Stimulated activated CD4-positive, alpha-beta T cell treated with anti-CD3 and anti-CD28 coated beads, Interleukin-12 subunit alpha, Interleukin-12 subunit beta, amount 100 ng/mL, for 24 hours (primary cell): ENCODE measurements at regions not wholly inside any gene's neighbourhood (a gene's known extent, or its start where the extent isn't known, plus 50 kb on each side); places are given as distances from the start of the nearest gene placed in this dataset.

Source experiments
- DNase-seq, 2 experiments: peaks; one replicate each; pipeline ENCODE4 v3.0.0-alpha.2; 2020; ENCODE audit warnings: low read depth in 2 of 2

- DNase-seq = no peak
These were observed 809.1 kb downstream of the BRD1 start for GRCh38 chr22:49018601-49019000.

GRCh38 chr22:49017482-49018329, 810.0 kb downstream of the BRD1 start:
- DNase-seq = no peak

- DNase-seq = no peak
These were observed 810.7 kb downstream of the BRD1 start for GRCh38 chr22:49016909-49017481.

- DNase-seq = no peak
These were observed 811.4 kb downstream of the BRD1 start for GRCh38 chr22:49015993-49016908.

GRCh38 chr22:49015459-49015858, 812.2 kb downstream of the BRD1 start:
- no peak for DNase-seq

- DNase-seq = no peak
These were observed 813.2 kb downstream of the BRD1 start for GRCh38 chr22:49014227-49015201.

GRCh38 chr22:49013707-49014106, 814.0 kb downstream of the BRD1 start:
- DNase-seq = no peak

- DNase-seq = no peak
These were observed 814.8 kb downstream of the BRD1 start for GRCh38 chr22:49012712-49013395.

- DNase-seq = no peak
These were observed 815.7 kb downstream of the BRD1 start for GRCh38 chr22:49011769-49012648.

GRCh38 chr22:49011379-49011768, 816.3 kb downstream of the BRD1 start:
- no peak for DNase-seq

GRCh38 chr22:49010901-49011300, 816.8 kb downstream of the BRD1 start:
- DNase-seq = no peak

- no peak for DNase-seq
These were observed 817.4 kb downstream of the BRD1 start for GRCh38 chr22:49010070-49010863.

- DNase-seq = no peak
These were observed 818.2 kb downstream of the BRD1 start for GRCh38 chr22:49009359-49010063.

- DNase-seq = no peak
These were observed 818.9 kb downstream of the BRD1 start for GRCh38 chr22:49008682-49009235.

- DNase-seq = no peak
These were observed 820.5 kb downstream of the BRD1 start for GRCh38 chr22:49007013-49007653.

- no peak for DNase-seq
These were observed 821.3 kb downstream of the BRD1 start for GRCh38 chr22:49006207-49007012.
